IPS-18a (cell line): ENCODE measurements at regions not wholly inside any gene's neighbourhood (a gene's known extent, or its start where the extent isn't known, plus 50 kb on each side); places are given as distances from the start of the nearest gene placed in this dataset.

Experiments used
- H3K27ac ChIP-seq: one replicate; pipeline ENCODE4 v1.5.1; 2013; ENCODE audit warnings: low read length
- H3K27me3 ChIP-seq: one replicate; pipeline ENCODE4 v1.6.1; 2013; ENCODE audit warnings: mild to moderate bottlenecking, low read length; ENCODE audit not compliant: control insufficient read depth, insufficient read depth
- H3K36me3 ChIP-seq: one replicate; pipeline ENCODE4 v1.6.1; 2013; ENCODE audit warnings: low read depth, low read length; ENCODE audit not compliant: control insufficient read depth
- H3K4me1 ChIP-seq: one replicate; pipeline ENCODE4 v1.6.1; 2013; ENCODE audit warnings: low read depth, low read length; ENCODE audit not compliant: control insufficient read depth
- H3K4me3 ChIP-seq: one replicate; pipeline ENCODE4 v1.5.1; 2013; ENCODE audit warnings: low read length
- H3K9ac ChIP-seq: one replicate; pipeline ENCODE4 v1.6.1; 2013; ENCODE audit warnings: mild to moderate bottlenecking, low read length, moderate library complexity
- H3K9me3 ChIP-seq: one replicate; pipeline ENCODE4 v1.6.1; 2013; ENCODE audit warnings: low read depth, low read length; ENCODE audit not compliant: control insufficient read depth

- H3K27me3 ChIP-seq = no peaks in the 10 kb centered on the region
- H3K4me1 ChIP-seq = no peaks in the 10 kb centered on the region
- no peak overlapping the region for H3K27ac ChIP-seq
- H3K36me3 ChIP-seq = no peaks in the 10 kb centered on the region
- peaks cover 2% of the 10 kb centered on the region for H3K9me3 ChIP-seq
- H3K4me3 ChIP-seq = no peak overlapping the region
- no peak overlapping the region for H3K9ac ChIP-seq
These were observed 672.0 kb downstream of the RNF144B start for GRCh38 chr6:19059102-19059501.

GRCh38 chr6:19067165-19067564, 680.0 kb downstream of the RNF144B start:
- Histone ChIP-seq H3K9me3 (no peaks in the 10 kb centered on the region), H3K4me3 (no peak overlapping the region), H3K9ac (no peak overlapping the region), H3K27ac (no peak overlapping the region), H3K4me1 (no peaks in the 10 kb centered on the region), H3K36me3 (no peaks in the 10 kb centered on the region), H3K27me3 (no peaks in the 10 kb centered on the region)

- Histone ChIP-seq H3K4me1 (no peaks in the 10 kb centered on the region), H3K27ac (no peak overlapping the region), H3K4me3 (no peak overlapping the region), H3K9me3 (no peaks in the 10 kb centered on the region), H3K36me3 (no peaks in the 10 kb centered on the region), H3K9ac (no peak overlapping the region), H3K27me3 (no peaks in the 10 kb centered on the region)
These were observed 683.4 kb downstream of the RNF144B start for GRCh38 chr6:19070520-19070919.

GRCh38 chr6:19083801-19084200, 696.7 kb downstream of the RNF144B start:
- Histone ChIP-seq H3K9ac (no peak overlapping the region), H3K9me3 (no peaks in the 10 kb centered on the region), H3K27ac (no peak overlapping the region), H3K4me3 (no peak overlapping the region), H3K27me3 (no peaks in the 10 kb centered on the region), H3K36me3 (no peaks in the 10 kb centered on the region), H3K4me1 (peaks cover 9% of the 10 kb centered on the region)

- Histone ChIP-seq H3K9me3 (no peaks in the 10 kb centered on the region), H3K27ac (no peak overlapping the region), H3K4me3 (no peak overlapping the region), H3K27me3 (no peaks in the 10 kb centered on the region), H3K36me3 (no peaks in the 10 kb centered on the region), H3K9ac (no peak overlapping the region), H3K4me1 (peaks cover 9% of the 10 kb centered on the region)
These were observed 699.3 kb downstream of the RNF144B start for GRCh38 chr6:19086480-19086879.

- H3K9me3 ChIP-seq = no peaks in the 10 kb centered on the region
- peaks cover 9% of the 10 kb centered on the region for H3K4me1 ChIP-seq
- H3K9ac ChIP-seq = no peak overlapping the region
- no peak overlapping the region for H3K27ac ChIP-seq
- H3K27me3 ChIP-seq = no peaks in the 10 kb centered on the region
- H3K36me3 ChIP-seq = no peaks in the 10 kb centered on the region
- no peak overlapping the region for H3K4me3 ChIP-seq
These were observed 700.1 kb downstream of the RNF144B start for GRCh38 chr6:19087296-19087695.

GRCh38 chr6:19087897-19088296, 700.7 kb downstream of the RNF144B start:
- Histone ChIP-seq H3K4me3 (no peak overlapping the region), H3K36me3 (no peaks in the 10 kb centered on the region), H3K4me1 (peaks cover 9% of the 10 kb centered on the region), H3K27me3 (no peaks in the 10 kb centered on the region), H3K27ac (no peak overlapping the region), H3K9ac (no peak overlapping the region), H3K9me3 (no peaks in the 10 kb centered on the region)

GRCh38 chr6:19100752-19101151, 713.6 kb downstream of the RNF144B start:
- no peak overlapping the region for H3K4me3 ChIP-seq
- H3K4me1 ChIP-seq = no peaks in the 10 kb centered on the region
- no peak overlapping the region for H3K9ac ChIP-seq
- H3K27ac ChIP-seq = no peak overlapping the region
- peaks cover 5% of the 10 kb centered on the region for H3K9me3 ChIP-seq
- no peaks in the 10 kb centered on the region for H3K27me3 ChIP-seq
- H3K36me3 ChIP-seq = no peaks in the 10 kb centered on the region

- no peak overlapping the region for H3K9ac ChIP-seq
- no peaks in the 10 kb centered on the region for H3K36me3 ChIP-seq
- H3K27me3 ChIP-seq = no peaks in the 10 kb centered on the region
- H3K27ac ChIP-seq = no peak overlapping the region
- no peak overlapping the region for H3K4me3 ChIP-seq
- H3K9me3 ChIP-seq = peaks cover 5% of the 10 kb centered on the region
- H3K4me1 ChIP-seq = no peaks in the 10 kb centered on the region
These were observed 715.8 kb downstream of the RNF144B start for GRCh38 chr6:19102936-19103335.

GRCh38 chr6:19107468-19107867, 720.3 kb downstream of the RNF144B start:
- no peaks in the 10 kb centered on the region for H3K9me3 ChIP-seq

GRCh38 chr6:19121521-19121920, 715.6 kb upstream of the ID4 start:
- Histone ChIP-seq H3K36me3 (no peaks in the 10 kb centered on the region), H3K27me3 (no peaks in the 10 kb centered on the region), H3K9ac (no peak overlapping the region), H3K4me1 (no peaks in the 10 kb centered on the region), H3K4me3 (no peak overlapping the region), H3K27ac (no peak overlapping the region), H3K9me3 (no peaks in the 10 kb centered on the region)

More at GRCh38 chr6:19107468-19107867, 720.3 kb downstream of the RNF144B start:
- H3K4me1 ChIP-seq = no peaks in the 10 kb centered on the region
- no peaks in the 10 kb centered on the region for H3K36me3 ChIP-seq
- no peaks in the 10 kb centered on the region for H3K27me3 ChIP-seq
- H3K9ac ChIP-seq = no peak overlapping the region
- H3K27ac ChIP-seq = no peak overlapping the region
- H3K4me3 ChIP-seq = no peak overlapping the region

- Histone ChIP-seq H3K27me3 (no peaks in the 10 kb centered on the region), H3K9ac (no peak overlapping the region), H3K27ac (no peak overlapping the region), H3K4me1 (no peaks in the 10 kb centered on the region), H3K36me3 (no peaks in the 10 kb centered on the region), H3K9me3 (no peaks in the 10 kb centered on the region), H3K4me3 (no peak overlapping the region)
These were observed 710.1 kb upstream of the ID4 start for GRCh38 chr6:19127081-19127480.
